ENCODE measurements at regions not wholly inside any gene's neighbourhood (a gene's known extent, or its start where the extent isn't known, plus 50 kb on each side); places are given as distances from the start of the nearest gene placed in this dataset.

DNA sequence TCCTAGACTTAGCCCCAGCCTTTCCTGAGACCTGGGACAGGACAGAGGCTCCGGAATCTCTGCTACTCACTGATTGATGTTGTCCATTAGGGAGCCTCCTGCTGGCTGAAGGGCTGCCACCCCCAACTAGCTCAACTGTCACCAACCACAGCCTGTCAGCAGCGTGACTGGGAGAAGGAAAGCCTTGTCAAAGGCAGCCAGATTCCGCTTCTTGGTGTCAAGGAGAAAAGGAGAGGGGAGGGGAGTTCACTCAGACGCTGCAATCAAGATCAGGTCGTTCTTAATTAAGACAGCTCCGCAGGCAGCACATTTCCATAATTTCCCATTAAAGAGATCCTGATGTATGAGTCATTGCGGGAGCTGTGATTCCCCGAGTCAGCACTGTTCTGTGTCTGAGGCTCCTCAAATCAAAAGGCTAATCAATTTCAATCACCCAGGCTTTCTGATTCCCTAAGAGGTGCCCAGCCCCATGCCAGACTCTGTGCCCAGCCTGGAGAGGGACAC is 152.8 kb upstream of the ZBED5 start:
- TF ChIP-seq ZNF384 (IDR thresholded peaks at IDR 0.05) (no peak), FOXM1 (IDR thresholded peaks at IDR 0.05; ENCODE audit: borderline replicate concordance) (no peak), SP1 (IDR thresholded peaks at IDR 0.05) (no peak), ELF4 (IDR thresholded peaks at IDR 0.05) (no peak), FOXA1 (IDR thresholded peaks at IDR 0.05) (no peak), BHLHE40 (IDR thresholded peaks at IDR 0.05; ENCODE audit: borderline replicate concordance) (no peak), FOXK2 (IDR thresholded peaks at IDR 0.05) (no peak), L3MBTL2 (conservative IDR thresholded peaks at IDR 0.05) (no peak), SUZ12 (IDR thresholded peaks at IDR 0.05) (no peak), NFRKB (IDR thresholded peaks at IDR 0.05) (no peak), LEF1 (IDR thresholded peaks at IDR 0.05; ENCODE audit: borderline replicate concordance) (no peak), TARDBP (IDR thresholded peaks at IDR 0.05) (no peak), HDGF (IDR thresholded peaks at IDR 0.05; ENCODE audit: borderline replicate concordance) (no peak)
- TF ChIP-seq, protein P1, sequence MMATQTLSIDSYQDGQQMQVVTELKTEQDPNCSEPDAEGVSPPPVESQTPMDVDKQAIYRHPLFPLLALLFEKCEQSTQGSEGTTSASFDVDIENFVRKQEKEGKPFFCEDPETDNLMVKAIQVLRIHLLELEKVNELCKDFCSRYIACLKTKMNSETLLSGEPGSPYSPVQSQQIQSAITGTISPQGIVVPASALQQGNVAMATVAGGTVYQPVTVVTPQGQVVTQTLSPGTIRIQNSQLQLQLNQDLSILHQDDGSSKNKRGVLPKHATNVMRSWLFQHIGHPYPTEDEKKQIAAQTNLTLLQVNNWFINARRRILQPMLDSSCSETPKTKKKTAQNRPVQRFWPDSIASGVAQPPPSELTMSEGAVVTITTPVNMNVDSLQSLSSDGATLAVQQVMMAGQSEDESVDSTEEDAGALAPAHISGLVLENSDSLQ (IDR thresholded peaks at IDR 0.05): 0 out of 2 replicates have a peak, but pooled peaks have one; percentile 41
